Ramos (cell line): ENCODE measurements at regions not wholly inside any gene's neighbourhood (a gene's known extent, or its start where the extent isn't known, plus 50 kb on each side); places are given as distances from the start of the nearest gene placed in this dataset.

Experiments
- in situ Hi-C: fragments of 300-500 bp; cut with MboI; formaldehyde crosslinking; loops from one replicate; pipeline ENCODE4 v1.14.3; 2022; ENCODE audit warnings: low sequenced_read_pairs; ENCODE audit not compliant: unreplicated experiment

GRCh38 chr5:144798595-144798994, 627.9 kb downstream of the KCTD16 start:
- in situ Hi-C loops: no loop called here

- in situ Hi-C loops: no loop called here
Measured at GRCh38 chr5:144794922-144795321, 624.2 kb downstream of the KCTD16 start.

- in situ Hi-C loops: no loop called here
Measured at GRCh38 chr5:144788556-144788955, 617.9 kb downstream of the KCTD16 start.

DNA sequence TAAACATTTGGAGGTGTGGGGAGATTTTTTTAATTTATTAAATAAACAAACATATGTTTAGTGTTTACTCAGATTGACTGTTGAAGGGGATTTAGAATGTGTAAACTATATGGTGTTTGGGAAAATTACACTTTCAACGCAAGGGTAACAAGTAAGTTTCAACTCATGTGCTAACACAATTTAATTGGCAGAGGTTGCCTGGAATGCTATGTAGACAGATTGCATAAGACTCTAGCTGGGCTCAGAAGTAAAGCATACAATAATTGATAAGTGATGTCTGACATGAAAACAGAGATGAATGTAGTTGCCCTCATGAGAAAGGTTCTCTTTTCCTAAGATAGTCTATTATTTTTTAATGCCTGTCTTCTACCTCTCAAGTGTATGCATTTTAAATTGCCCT, 617.4 kb downstream of the KCTD16 start:
- in situ Hi-C loops: no loop called here

- in situ Hi-C loops: no loop called here
Measured at GRCh38 chr5:144779368-144779767, 608.7 kb downstream of the KCTD16 start.

DNA sequence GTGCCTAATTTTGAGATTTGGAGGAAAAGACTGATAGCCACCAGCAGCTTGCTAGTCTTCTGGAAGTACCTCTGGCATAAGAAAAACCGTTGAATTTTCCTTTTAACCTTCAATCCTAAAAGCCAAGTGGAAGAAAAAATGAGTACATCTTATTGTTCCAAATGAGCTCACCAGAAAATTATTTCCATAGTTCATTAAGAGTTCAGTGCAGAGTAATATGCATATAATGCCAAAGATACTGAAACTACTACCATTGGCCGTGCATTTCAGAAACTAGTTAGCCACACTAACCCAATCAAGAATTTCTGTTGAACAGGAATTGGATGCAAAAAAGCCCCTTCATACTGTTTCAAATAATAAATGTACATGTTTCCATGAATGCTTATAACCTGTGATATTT, 607.9 kb downstream of the KCTD16 start:
- in situ Hi-C loops: no loop called here

GRCh38 chr5:144774197-144774596, 603.5 kb downstream of the KCTD16 start:
- in situ Hi-C loops: no loop called here

DNA sequence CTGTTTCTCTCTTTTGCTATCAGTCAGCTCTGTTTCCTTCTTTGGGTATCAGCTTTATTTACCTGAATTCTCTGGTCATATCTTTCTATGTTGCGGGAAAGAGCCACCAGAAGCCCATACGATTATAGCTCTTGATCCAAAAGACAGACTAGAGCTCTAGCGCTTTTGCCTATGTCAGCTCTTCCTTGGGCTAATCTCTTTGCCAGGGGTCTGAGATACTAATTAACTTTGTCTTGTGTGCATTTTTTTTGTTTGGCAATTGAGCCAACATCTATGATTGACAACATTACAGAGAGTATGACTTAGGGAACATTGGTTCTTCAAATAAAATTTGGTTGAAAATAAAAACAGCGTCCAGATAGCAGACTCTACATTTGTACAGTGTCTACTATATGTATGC, 603.0 kb downstream of the KCTD16 start:
- in situ Hi-C loops: no loop called here

GRCh38 chr5:144771802-144772201, 601.1 kb downstream of the KCTD16 start:
- in situ Hi-C loops: no loop called here

- in situ Hi-C loops: no loop called here
Measured at GRCh38 chr5:144742361-144742760, 571.7 kb downstream of the KCTD16 start.

DNA sequence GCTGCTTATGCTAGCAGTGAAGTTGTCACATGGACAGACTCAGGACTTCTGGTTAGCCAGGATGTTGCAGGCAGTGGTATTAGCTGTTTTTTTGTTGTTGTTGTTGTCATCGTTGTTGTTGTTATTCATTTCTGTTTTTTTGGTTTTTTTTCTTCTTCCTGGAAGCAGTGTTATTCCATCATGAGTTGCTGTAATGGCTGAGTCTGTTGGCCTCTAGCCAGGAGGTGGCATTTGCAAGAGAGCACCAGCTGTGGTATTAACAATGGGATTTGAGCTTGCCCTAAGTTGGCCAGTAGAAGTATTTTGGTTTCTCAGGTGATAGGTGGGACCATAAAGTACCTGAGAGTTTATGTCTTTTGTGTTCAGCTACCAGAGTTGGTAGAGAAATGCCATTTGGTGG, 561.1 kb downstream of the KCTD16 start:
- in situ Hi-C loops: no loop called here

DNA sequence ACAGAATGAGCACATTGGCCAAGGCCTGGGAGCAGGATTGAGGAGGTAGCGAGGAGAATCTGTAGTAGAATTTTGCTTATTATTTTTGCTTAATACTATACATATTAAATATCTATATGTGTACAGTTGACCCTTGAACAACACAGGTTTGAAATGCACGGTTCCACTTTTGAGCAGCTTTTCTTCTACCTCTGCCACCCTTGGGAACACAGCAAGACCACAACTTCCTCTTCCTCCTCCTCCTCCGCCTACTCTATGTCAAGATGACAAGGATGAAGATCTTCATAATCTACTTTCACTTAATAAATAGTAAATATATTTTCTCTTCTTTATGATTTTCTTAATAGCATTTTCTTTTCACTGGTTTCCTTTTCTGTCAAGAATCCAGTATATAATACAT, 541.4 kb downstream of the KCTD16 start:
- in situ Hi-C loops: no loop called here

GRCh38 chr5:144711172-144711571, 540.5 kb downstream of the KCTD16 start:
- in situ Hi-C loops: no loop called here

DNA sequence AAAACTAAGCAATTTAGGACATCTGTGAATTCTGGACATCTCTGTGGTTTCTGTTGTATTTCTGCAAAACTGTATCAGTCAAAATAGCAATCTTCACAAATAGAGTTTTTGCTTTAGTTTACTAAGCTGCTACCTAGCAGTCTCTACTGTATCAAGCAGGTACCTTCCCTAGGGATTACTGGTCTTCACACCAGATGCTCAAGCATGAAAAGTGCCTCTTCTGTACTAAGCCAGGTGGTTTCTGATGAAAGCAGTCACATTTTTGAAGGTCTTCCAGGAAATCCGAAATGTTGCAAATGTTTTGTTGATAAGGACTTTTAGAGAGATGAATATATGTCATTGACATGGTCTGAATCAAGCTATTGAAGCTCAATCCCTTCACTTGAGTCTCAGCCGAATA, 540.0 kb downstream of the KCTD16 start:
- in situ Hi-C loops: no loop called here

GRCh38 chr5:144703776-144704175, 533.1 kb downstream of the KCTD16 start:
- in situ Hi-C loops: no loop called here

DNA sequence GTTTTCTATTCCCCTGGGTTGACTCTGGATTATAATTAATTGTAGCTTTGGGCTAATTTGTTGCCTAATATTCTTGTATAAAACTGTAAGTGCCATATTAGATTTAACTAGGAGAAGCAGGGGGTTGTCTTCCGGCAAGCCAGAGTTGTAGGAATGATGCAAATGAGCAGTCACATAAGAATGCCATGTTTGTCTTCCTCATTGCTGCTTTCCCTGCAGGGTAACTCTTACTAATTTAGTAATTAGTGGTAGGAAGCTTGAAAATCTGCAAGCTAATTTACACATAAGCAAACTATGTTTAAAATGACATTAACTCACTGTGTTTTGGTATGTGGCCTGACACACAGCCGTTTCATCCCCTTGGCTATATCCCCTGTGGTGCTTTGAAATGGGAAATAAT, 527.8 kb downstream of the KCTD16 start:
- in situ Hi-C loops: no loop called here

DNA sequence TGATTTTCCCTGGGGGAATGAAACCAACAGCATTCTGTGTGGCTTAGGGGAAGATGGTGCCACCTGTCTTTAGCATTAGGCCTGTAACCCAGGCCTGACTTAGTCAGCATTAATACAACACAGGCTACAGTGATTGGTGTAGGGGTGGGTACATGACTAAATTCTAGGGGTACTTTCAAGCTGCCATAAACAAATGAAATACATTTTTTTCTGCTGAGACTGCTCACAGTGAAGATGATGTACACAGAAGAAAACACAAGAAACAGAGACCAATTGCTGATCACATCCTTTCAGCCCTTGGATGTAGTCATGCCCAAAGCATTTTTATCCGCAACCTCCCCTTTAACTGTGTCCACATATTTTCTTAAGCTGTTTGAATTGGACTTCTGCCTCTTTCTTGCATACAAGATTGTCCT, 527.2 kb downstream of the KCTD16 start:
- in situ Hi-C loops: no loop called here

- in situ Hi-C loops: no loop called here
Measured at GRCh38 chr5:144691936-144692335, 521.3 kb downstream of the KCTD16 start.

DNA sequence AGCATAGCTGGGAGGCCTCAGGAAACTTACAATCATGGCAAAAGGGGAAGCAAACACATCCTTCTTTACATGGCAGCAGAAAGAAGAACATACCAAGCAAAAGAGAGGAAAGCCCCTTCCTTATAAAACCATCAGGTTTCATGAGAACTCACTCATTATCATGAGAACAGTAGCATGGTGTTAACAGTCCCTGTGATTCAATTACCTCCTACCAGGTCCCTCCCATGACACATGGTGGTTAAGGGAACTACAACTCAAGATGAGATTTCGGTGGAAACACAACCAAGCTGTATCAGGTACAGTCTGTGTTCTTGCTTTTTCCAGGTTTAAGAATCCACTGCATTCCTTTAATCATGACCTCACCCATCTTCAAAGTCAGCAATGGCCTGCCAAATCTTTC, 514.2 kb downstream of the KCTD16 start:
- in situ Hi-C loops: no loop called here

GRCh38 chr5:144680711-144681110, 510.0 kb downstream of the KCTD16 start:
- in situ Hi-C loops: no loop called here

GRCh38 chr5:144671066-144671465, 500.4 kb downstream of the KCTD16 start:
- in situ Hi-C loops: no loop called here

GRCh38 chr5:144659634-144660227, 489.1 kb downstream of the KCTD16 start:
- in situ Hi-C loops: no loop called here

DNA sequence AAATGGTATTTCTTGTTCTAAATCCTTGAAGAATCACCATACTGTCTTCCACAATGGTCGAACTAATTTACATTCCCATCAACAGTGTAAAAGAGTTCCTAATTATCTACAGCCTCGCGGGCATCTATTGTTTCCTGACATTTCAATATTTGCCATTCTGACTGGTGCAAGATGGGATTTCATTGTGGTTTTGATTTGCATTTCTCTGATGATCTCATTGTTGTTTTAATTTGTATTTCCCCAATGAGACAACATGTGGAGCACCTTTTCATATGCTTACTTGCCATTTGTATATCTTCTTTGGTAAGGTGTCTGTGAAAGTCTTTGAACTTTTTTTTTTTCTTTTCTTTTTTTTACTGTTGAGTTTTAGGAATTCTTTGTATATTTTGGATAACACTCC, 473.6 kb downstream of the KCTD16 start:
- in situ Hi-C loops: no loop called here
